SK-N-SH (cell line): ENCODE measurements at regions not wholly inside any gene's neighbourhood (a gene's known extent, or its start where the extent isn't known, plus 50 kb on each side); places are given as distances from the start of the nearest gene placed in this dataset.

Source experiments
- CTCF ChIA-PET: fragments of 300-600, 350-600 bp; formaldehyde crosslinking; extraction: SDS; loops from one replicate; lab custom pipeline; 2021; lab: Yijun Ruan, JAX
- POLR2A ChIA-PET: fragments of 350-600 bp; sonication (Branson Sonifier 250); formaldehyde crosslinking; extraction: SDS; loops from one replicate; lab custom pipeline; 2020; ENCODE audit warnings: antibody characterized with exemption, inconsistent platforms; lab: Yijun Ruan, JAX
- DNase-seq: peaks from one replicate; pipeline ENCODE4 v3.0.0; 2012
- H2AFZ ChIP-seq: fragments of 200-600 bp; sonication (generic); 2 replicates; pipeline ENCODE4 v1.8.1; 2016; ENCODE audit warnings: antibody characterized with exemption, mild to moderate bottlenecking, low read depth
- H3F3A ChIP-seq: fragments of 200-600 bp; sonication (generic); replicated peaks from 2 replicates; pipeline ENCODE3; 2016; ENCODE audit warnings: antibody characterized with exemption, mild to moderate bottlenecking; ENCODE audit not compliant: insufficient read depth
- H3K27ac ChIP-seq, 2 experiments: fragments of 200-500 bp in 1 of 2; fragments of 200-600 bp in 1 of 2; sonication (Bioruptor generic) in 1 of 2; sonication (generic), shearing (Covaris generic) in 1 of 2; 2 replicates each; pipeline versions ENCODE4 v1.5.1 to v1.6.1; 2014 to 2016; ENCODE audit warnings: low read depth in 2 of 2, inconsistent platforms in 1 of 2, low read length in 1 of 2, mild to moderate bottlenecking in 1 of 2, mixed read lengths in 1 of 2
- H3K27me3 ChIP-seq: fragments of 200-600 bp; sonication (generic), shearing (Covaris generic); 2 replicates; pipeline ENCODE4 v1.6.1; 2016; ENCODE audit warnings: mixed run types; ENCODE audit not compliant: insufficient read depth
- H3K36me3 ChIP-seq, 2 experiments: fragments of 200-500 bp in 1 of 2; fragments of 200-600 bp in 1 of 2; sonication (Bioruptor generic) in 1 of 2; sonication (generic) in 1 of 2; replicated peaks in 1 of 2; 2 replicates each; pipeline versions ENCODE3 to v1.5.1; 2014 to 2016; ENCODE audit warnings: low read length in 1 of 2, mild to moderate bottlenecking in 1 of 2; ENCODE audit not compliant: insufficient read depth in 2 of 2, control insufficient read depth in 1 of 2
- H3K4me1 ChIP-seq, 2 experiments: fragments of 200-500 bp in 1 of 2; fragments of 200-600 bp in 1 of 2; sonication (Bioruptor generic) in 1 of 2; sonication (generic), shearing (Covaris generic) in 1 of 2; 2 replicates each; pipeline versions ENCODE4 v1.5.1 to v1.6.1; 2014 to 2016; ENCODE audit warnings: low read depth in 1 of 2, low read length in 1 of 2, mixed run types in 1 of 2; ENCODE audit not compliant: insufficient read depth in 2 of 2, control insufficient read depth in 1 of 2
- H3K4me2 ChIP-seq: fragments of 200-600 bp; sonication (generic), shearing (Covaris generic); 2 replicates; pipeline ENCODE4 v1.6.1; 2017; ENCODE audit warnings: mixed run types
- H3K4me3 ChIP-seq, 2 experiments: fragments of 200-500 bp in 1 of 2; fragments of 200-600 bp in 1 of 2; sonication (Bioruptor generic) in 1 of 2; sonication (generic), shearing (Covaris generic) in 1 of 2; 2 replicates each; pipeline versions ENCODE4 v1.5.1 to v1.8.1; 2014 to 2016; ENCODE audit warnings: low read depth in 2 of 2, inconsistent platforms in 1 of 2, low read length in 1 of 2, mild to moderate bottlenecking in 1 of 2, mixed read lengths in 1 of 2, moderate library complexity in 1 of 2
- H3K79me2 ChIP-seq: fragments of 200-600 bp; sonication (generic); 2 replicates; pipeline ENCODE4 v1.8.1; 2017; ENCODE audit warnings: mild to moderate bottlenecking; ENCODE audit not compliant: insufficient read depth
- H3K9ac ChIP-seq: fragments of 200-600 bp; sonication (generic); 2 replicates; pipeline ENCODE4 v1.6.1; 2017; ENCODE audit warnings: mixed run types
- H3K9me2 ChIP-seq: fragments of 200-600 bp; sonication (generic); 2 replicates; pipeline ENCODE4 v1.6.1; 2017; ENCODE audit warnings: mixed run types
- H3K9me3 ChIP-seq: fragments of 200-600 bp; sonication (generic); 2 replicates; pipeline ENCODE4 v1.6.1; 2017; ENCODE audit warnings: mixed run types, mild to moderate bottlenecking, moderate library complexity
- H4K20me1 ChIP-seq: fragments of 200-600 bp; sonication (generic); 2 replicates; pipeline ENCODE4 v1.6.1; 2017; ENCODE audit warnings: mild to moderate bottlenecking, mixed run types; ENCODE audit not compliant: insufficient read depth
- FOXM1 ChIP-seq: IDR thresholded peaks from 2 replicates; pipeline ENCODE4 v1.4.0; 2012; ENCODE audit warnings: low read depth, mild to moderate bottlenecking
- GABPA ChIP-seq: IDR thresholded peaks from 2 replicates; pipeline ENCODE4 v1.4.0; 2012; ENCODE audit warnings: low read depth, mild to moderate bottlenecking
- GATA2 ChIP-seq: sonication (generic); formaldehyde crosslinking; IDR thresholded peaks from 2 replicates; pipeline ENCODE4 v1.5.0; 2020; ENCODE audit warnings: mild to moderate bottlenecking, missing genetic modification reagents
- IRF3 ChIP-seq: fragments of 150-350 bp; IDR thresholded peaks from 2 replicates; pipeline ENCODE4 v1.6.1; 2016; ENCODE audit warnings: mild to moderate bottlenecking, low read depth, low read length
- JUND ChIP-seq: IDR thresholded peaks from 2 replicates; pipeline ENCODE4 v1.4.0; 2012
- NFIC ChIP-seq: IDR thresholded peaks from 2 replicates; pipeline ENCODE4 v1.4.0; 2012; ENCODE audit warnings: borderline replicate concordance
- RCOR1 ChIP-seq: fragments of 150-350 bp; IDR thresholded peaks from 2 replicates; pipeline ENCODE4 v1.6.1; 2017; ENCODE audit warnings: antibody characterized with exemption, low read length
- RFX5 ChIP-seq: IDR thresholded peaks from 2 replicates; pipeline ENCODE4 v1.6.1; 2012; ENCODE audit warnings: mild to moderate bottlenecking, improper control_type of control experiment, low read length
- SMC3 ChIP-seq: IDR thresholded peaks from 2 replicates; pipeline ENCODE4 v1.6.1; 2012; ENCODE audit warnings: low read depth, low read length, improper control_type of control experiment
- TEAD4 ChIP-seq: IDR thresholded peaks from 2 replicates; pipeline ENCODE4 v1.4.0; 2012; ENCODE audit warnings: mild to moderate bottlenecking, borderline replicate concordance; ENCODE audit not compliant: insufficient read depth
- WGBS: methylation state at CpG from one replicate; pipeline ENCODE4 v1.1.6; 2017; ENCODE audit warnings: low lambda C conversion rate; 5-methylcytosine and 5-hydroxymethylcytosine counted together
- TF ChIP-seq, protein P1 (sequence below): fragments of 200-600 bp; sonication (generic); IDR thresholded peaks from 2 replicates; pipeline ENCODE4 v1.6.1; 2017; ENCODE audit warnings: antibody characterized with exemption, mild to moderate bottlenecking, moderate library complexity

DNA sequence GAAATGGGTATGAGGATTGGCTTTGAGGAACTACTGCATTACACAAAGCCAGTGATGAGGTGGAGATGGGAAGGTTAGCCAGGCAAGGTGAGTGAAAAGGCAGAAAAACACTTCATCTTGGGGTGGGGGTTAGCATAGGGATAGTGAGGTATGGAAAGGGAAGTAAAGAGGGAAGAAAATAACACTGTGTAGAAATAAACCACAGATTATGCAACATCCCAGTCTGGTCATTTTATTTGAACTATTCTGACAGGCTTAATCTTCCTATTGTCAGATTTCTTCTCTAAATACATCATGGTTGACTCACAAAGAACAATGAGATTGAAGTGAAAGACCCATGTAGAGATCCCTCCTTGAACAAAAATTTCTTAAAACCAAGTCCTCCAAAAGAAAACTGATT, 640.2 kb downstream of the PTPRC start:
- CTCF ChIA-PET: no interaction called here
- no peak for TF ChIP-seq GATA2 (CRISPR knock-in tag)
- no peak for TF ChIP-seq NFIC
- Histone ChIP-seq H3K27me3 (no peaks in the 10 kb centered on the region), H3K36me3 (no peaks in the 10 kb centered on the region), H3K27ac (no peak overlapping the region), H2AFZ (no peak overlapping the region), H3K9me3 (no peaks in the 10 kb centered on the region), H3K9me2 (no peaks in the 10 kb centered on the region), H3K4me3 (no peak overlapping the region), H3F3A (no peaks in the 10 kb centered on the region), H3K4me1 (peaks cover 2 to 8% of the 10 kb centered on the region in 2 experiments; a peak in 3 of 4 replicates), H3K9ac (no peak overlapping the region), H3K4me2 (no peak overlapping the region), H4K20me1 (no peaks in the 10 kb centered on the region), H3K79me2 (no peaks in the 10 kb centered on the region)
- POLR2A ChIA-PET: no interaction called here
- no peak for DNase-seq

DNA sequence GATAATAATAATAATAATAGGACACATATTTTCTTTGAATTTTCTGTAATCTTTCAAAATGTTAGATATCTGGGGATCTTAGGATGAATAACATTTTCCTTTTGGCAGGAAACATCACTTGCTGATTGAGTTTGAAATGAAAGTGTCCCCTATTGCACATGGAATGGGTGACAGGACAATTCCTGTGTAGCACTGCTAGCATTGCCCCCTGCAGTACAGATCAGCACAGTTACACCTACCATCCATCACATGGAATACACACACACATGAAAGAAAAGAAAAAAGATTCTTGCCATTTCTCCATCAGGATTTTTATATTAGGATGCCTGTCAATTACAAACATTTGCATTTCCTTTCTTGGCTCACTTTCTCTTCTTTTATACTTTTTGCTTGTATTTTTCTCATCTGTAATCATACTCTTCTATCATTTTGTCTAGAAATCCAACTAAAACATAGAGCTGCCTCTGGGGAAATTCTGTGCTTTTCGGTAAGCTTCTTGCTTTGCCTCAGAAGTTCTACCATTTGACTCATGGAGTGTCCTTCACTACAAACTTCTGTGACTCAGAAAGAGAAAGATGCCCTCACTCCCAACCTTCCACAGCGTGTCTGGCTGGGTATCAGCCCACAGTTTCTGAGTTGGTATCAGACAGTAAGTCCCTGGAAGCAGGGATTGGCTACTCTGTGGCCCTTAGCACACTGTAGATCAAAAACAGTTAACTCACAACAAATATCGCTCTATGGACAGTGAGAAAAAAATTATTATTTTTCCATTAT, 641.2 kb downstream of the PTPRC start:
- H3K27me3 ChIP-seq: no peaks in the 10 kb centered on the region
- TF ChIP-seq FOXM1 (no peak), JUND (no peak), SMC3 (no peak), GABPA (no peak), IRF3 (no peak), RCOR1 (no peak), RFX5 (no peak), TEAD4 (no peak)
- TF ChIP-seq, protein P1, sequence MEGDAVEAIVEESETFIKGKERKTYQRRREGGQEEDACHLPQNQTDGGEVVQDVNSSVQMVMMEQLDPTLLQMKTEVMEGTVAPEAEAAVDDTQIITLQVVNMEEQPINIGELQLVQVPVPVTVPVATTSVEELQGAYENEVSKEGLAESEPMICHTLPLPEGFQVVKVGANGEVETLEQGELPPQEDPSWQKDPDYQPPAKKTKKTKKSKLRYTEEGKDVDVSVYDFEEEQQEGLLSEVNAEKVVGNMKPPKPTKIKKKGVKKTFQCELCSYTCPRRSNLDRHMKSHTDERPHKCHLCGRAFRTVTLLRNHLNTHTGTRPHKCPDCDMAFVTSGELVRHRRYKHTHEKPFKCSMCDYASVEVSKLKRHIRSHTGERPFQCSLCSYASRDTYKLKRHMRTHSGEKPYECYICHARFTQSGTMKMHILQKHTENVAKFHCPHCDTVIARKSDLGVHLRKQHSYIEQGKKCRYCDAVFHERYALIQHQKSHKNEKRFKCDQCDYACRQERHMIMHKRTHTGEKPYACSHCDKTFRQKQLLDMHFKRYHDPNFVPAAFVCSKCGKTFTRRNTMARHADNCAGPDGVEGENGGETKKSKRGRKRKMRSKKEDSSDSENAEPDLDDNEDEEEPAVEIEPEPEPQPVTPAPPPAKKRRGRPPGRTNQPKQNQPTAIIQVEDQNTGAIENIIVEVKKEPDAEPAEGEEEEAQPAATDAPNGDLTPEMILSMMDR: no peak; the same call in 1 of the 2 replicates
- H3K4me2 ChIP-seq: no peak overlapping the region
- ChIA-PET POLR2A (no interaction called here), CTCF (interaction anchor here (1.0 kb wide), 1 partner anchor 12 kb away, joined by 4 read pairs; no protein-coding TSS in a partner anchor)
- H3K36me3 ChIP-seq: no peaks in the 10 kb centered on the region
- H3K9ac ChIP-seq: no peak overlapping the region
- H3K9me2 ChIP-seq: no peaks in the 10 kb centered on the region
- H4K20me1 ChIP-seq: no peaks in the 10 kb centered on the region
- 77% methylated on average over 3 of the region's 3 CpGs for WGBS
- no peak overlapping the region for H3K4me3 ChIP-seq
- H3K9me3 ChIP-seq: no peaks in the 10 kb centered on the region
- H3K79me2 ChIP-seq: no peaks in the 10 kb centered on the region
- H3K4me1 ChIP-seq: peaks cover 0 to 6% of the 10 kb centered on the region in 2 experiments; a peak in 1 of 4 replicates
- no peak for DNase-seq
- peak overlapping the region in 1 of 2 experiments; percentile 37; a peak in 2 of 4 replicates for H3K27ac ChIP-seq
- peak overlapping the region; percentile 23; the same call in 1 of the 2 replicates for H2AFZ ChIP-seq
- no peaks in the 10 kb centered on the region for H3F3A ChIP-seq
